Endothelial cell of umbilical vein (primary cell): ENCODE measurements at regions not wholly inside any gene's neighbourhood (a gene's known extent, or its start where the extent isn't known, plus 50 kb on each side); places are given as distances from the start of the nearest gene placed in this dataset.

Experiments used
- BruUV-seq: library from RNA; stranded (reverse); fragments of 400-500 nt; replicated peaks from 2 replicates; lab custom pipeline; 2021; lab: Mats Ljungman, UMichigan
- CTCF ChIA-PET: fragments of 300-600, 350-600 bp; sonication (Branson Sonifier 250); formaldehyde crosslinking; loops from one replicate; lab custom pipeline; 2021; ENCODE audit warnings: antibody characterized with exemption, inconsistent platforms; lab: Charles Lee
- POLR2A ChIA-PET: fragments of 300-600, 350-600 bp; sonication (Branson Sonifier 250); formaldehyde crosslinking; loops from one replicate; lab custom pipeline; 2021; ENCODE audit warnings: antibody characterized with exemption, inconsistent platforms; lab: Charles Lee
- DNase-seq: peaks from one replicate; pipeline ENCODE4 v3.0.0-alpha.2; 2011; ENCODE audit warnings: low read depth, low spot score
- FAIRE-seq: peaks from 2 replicates; lab custom pipeline; 2011; peaks lifted over from hg19 to GRCh38; lab: Jason Lieb, UNC
- H2AFZ ChIP-seq: 2 replicates; pipeline ENCODE4 v1.6.0; 2012; ENCODE audit warnings: low read depth, low read length, control low read depth, inconsistent platforms
- H3K27ac ChIP-seq: 2 replicates; pipeline ENCODE4 v1.5.1; 2011; ENCODE audit warnings: low read depth, mild to moderate bottlenecking, control low read depth, low read length, moderate library complexity; ENCODE audit not compliant: insufficient read depth
- H3K27me3 ChIP-seq, 2 experiments: 2 replicates each; pipeline versions ENCODE4 v1.6.0 to v1.6.1; 2011; ENCODE audit warnings: low read length in 2 of 2, mixed read lengths in 1 of 2; ENCODE audit not compliant: control insufficient read depth in 2 of 2, insufficient read depth in 2 of 2
- H3K36me3 ChIP-seq, 2 experiments: 2 replicates in 1 of 2; 3 replicates in 1 of 2; pipeline ENCODE4 v1.5.1; 2011; ENCODE audit warnings: low read length in 2 of 2, mild to moderate bottlenecking in 1 of 2, moderate library complexity in 1 of 2; ENCODE audit not compliant: control insufficient read depth in 2 of 2, insufficient read depth in 2 of 2; ENCODE audit errors: extremely low read depth in 1 of 2
- H3K4me1 ChIP-seq: 3 replicates; pipeline ENCODE4 v1.5.1; 2011; ENCODE audit warnings: mild to moderate bottlenecking, low read length; ENCODE audit not compliant: control insufficient read depth, insufficient read depth; ENCODE audit errors: extremely low read depth
- H3K4me2 ChIP-seq: 2 replicates; pipeline ENCODE4 v1.6.1; 2011; ENCODE audit warnings: low read length, control low read depth, mixed read lengths; ENCODE audit not compliant: insufficient read depth
- H3K4me3 ChIP-seq, 3 experiments: fragments of 200-600 bp in 1 of 3; sonication (generic), shearing (Covaris generic) in 1 of 3; replicated peaks in 1 of 3; 2 replicates each; pipeline ENCODE4 v1.5.1; 2011 to 2016; ENCODE audit warnings: control low read depth in 3 of 3, low read length in 3 of 3, mild to moderate bottlenecking in 2 of 3, inconsistent platforms in 1 of 3, low read depth in 1 of 3, moderate library complexity in 1 of 3; ENCODE audit not compliant: insufficient read depth in 1 of 3
- H3K79me2 ChIP-seq: 2 replicates; pipeline ENCODE4 v1.6.0; 2012; ENCODE audit warnings: low read length, inconsistent platforms; ENCODE audit not compliant: control insufficient read depth, insufficient read depth
- H3K9ac ChIP-seq: replicated peaks from 2 replicates; pipeline ENCODE3; 2011; ENCODE audit warnings: low read length, control low read depth; ENCODE audit not compliant: insufficient read depth; ENCODE audit errors: extremely low read depth
- H3K9me1 ChIP-seq: replicated peaks from 3 replicates; pipeline ENCODE4 v1.6.0; 2011; ENCODE audit warnings: mild to moderate bottlenecking, low read length; ENCODE audit not compliant: control insufficient read depth, insufficient read depth; ENCODE audit errors: extremely low read depth
- H3K9me3 ChIP-seq: replicated peaks from 2 replicates; pipeline ENCODE4 v1.5.1; 2012; ENCODE audit warnings: low read length, inconsistent platforms; ENCODE audit not compliant: control insufficient read depth, insufficient read depth
- H4K20me1 ChIP-seq: replicated peaks from 2 replicates; pipeline ENCODE3; 2011; ENCODE audit warnings: mild to moderate bottlenecking, low read length; ENCODE audit not compliant: control insufficient read depth, insufficient read depth; ENCODE audit errors: extremely low read depth
- EZH2 ChIP-seq: IDR thresholded peaks from 2 replicates; pipeline ENCODE4 v1.6.1; 2012; ENCODE audit warnings: borderline replicate concordance, low read depth, mild to moderate bottlenecking, moderate library complexity, low read length, inconsistent platforms; ENCODE audit not compliant: severe bottlenecking
- FOS ChIP-seq: IDR thresholded peaks from 2 replicates; pipeline ENCODE4 v1.6.1; 2011; ENCODE audit warnings: mild to moderate bottlenecking, low read length, moderate library complexity, borderline replicate concordance; ENCODE audit not compliant: insufficient read depth
- JUN ChIP-seq: IDR thresholded peaks from 2 replicates; pipeline ENCODE4 v1.6.1; 2011; ENCODE audit warnings: borderline replicate concordance, low read depth; ENCODE audit not compliant: insufficient read length, insufficient read depth
- MYC ChIP-seq: IDR thresholded peaks from one replicate; pipeline ENCODE4 v1.6.1; 2011; ENCODE audit warnings: mild to moderate bottlenecking, low read depth, low read length
- POLR2A ChIP-seq: IDR thresholded peaks from 2 replicates; pipeline ENCODE4 v1.6.1; 2012; ENCODE audit warnings: low read depth, mild to moderate bottlenecking, control low read depth, low read length
- POLR2AphosphoS5 ChIP-seq: IDR thresholded peaks from 2 replicates; pipeline ENCODE4 v1.6.1; 2012; ENCODE audit warnings: low read depth, mild to moderate bottlenecking, control low read depth, low read length, moderate library complexity; ENCODE audit not compliant: insufficient read depth
- dilution Hi-C: fragments of 300-500 bp; cut with MboI; formaldehyde crosslinking; loops from one replicate; pipeline ENCODE4 v1.15.0; 2019; ENCODE audit warnings: low sequenced_read_pairs; ENCODE audit not compliant: extremely low pct_ligation_motif_present
- intact Hi-C: fragments of 100-400 bp; cut with micrococcal nuclease; formaldehyde crosslinking; loops from one replicate; pipeline ENCODE4 v1.10.0; 2022
- TF ChIP-seq, protein P1 (sequence below), 2 donors: IDR thresholded peaks; 1 replicate in 1 of 2; 2 replicates in 1 of 2; pipeline ENCODE4 v1.5.1; 2011; ENCODE audit warnings: low read length in 2 of 2, mild to moderate bottlenecking in 2 of 2, moderate library complexity in 2 of 2, control low read depth in 1 of 2, inconsistent platforms in 1 of 2, low read depth in 1 of 2; ENCODE audit not compliant: insufficient read depth in 1 of 2; ENCODE audit errors: extremely low read depth in 1 of 2
- TF ChIP-seq, protein P2 (sequence below): IDR thresholded peaks from 2 replicates; pipeline ENCODE4 v1.6.1; 2011; ENCODE audit not compliant: insufficient read depth, insufficient read length

DNA sequence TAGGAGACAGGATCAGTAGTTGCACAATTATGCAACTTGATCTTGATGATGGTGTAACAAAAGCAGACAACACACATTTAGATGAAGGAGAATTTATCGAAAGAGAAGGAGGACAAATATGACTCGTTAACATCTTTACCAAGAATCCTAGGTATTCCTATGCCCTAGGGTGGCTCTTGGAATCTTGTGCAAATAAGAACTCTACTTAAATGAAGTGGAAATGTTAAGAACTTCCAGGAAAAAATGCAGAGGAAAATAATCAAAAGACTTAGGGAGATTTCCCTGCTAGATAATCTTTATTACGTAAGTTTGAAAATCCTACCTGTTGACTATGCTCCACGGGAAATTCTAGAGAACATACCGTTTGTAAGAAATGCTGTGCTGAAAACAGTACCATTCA, 485.4 kb downstream of the POM121L12 start:
- no peaks in the 10 kb centered on the region for H3K27me3 ChIP-seq
- ChIA-PET CTCF (no interaction called here), POLR2A (no interaction called here)
- H3K79me2 ChIP-seq = no peaks in the 10 kb centered on the region
- DNase-seq = no peak
- no peaks in the 10 kb centered on the region for H4K20me1 ChIP-seq
- no peaks in the 10 kb centered on the region for H3K9me1 ChIP-seq
- TF ChIP-seq POLR2AphosphoS5 (no peak), POLR2A (no peak), FOS (no peak), EZH2 (no peak), JUN (no peak), MYC (no peak)
- TF ChIP-seq, protein P1, sequence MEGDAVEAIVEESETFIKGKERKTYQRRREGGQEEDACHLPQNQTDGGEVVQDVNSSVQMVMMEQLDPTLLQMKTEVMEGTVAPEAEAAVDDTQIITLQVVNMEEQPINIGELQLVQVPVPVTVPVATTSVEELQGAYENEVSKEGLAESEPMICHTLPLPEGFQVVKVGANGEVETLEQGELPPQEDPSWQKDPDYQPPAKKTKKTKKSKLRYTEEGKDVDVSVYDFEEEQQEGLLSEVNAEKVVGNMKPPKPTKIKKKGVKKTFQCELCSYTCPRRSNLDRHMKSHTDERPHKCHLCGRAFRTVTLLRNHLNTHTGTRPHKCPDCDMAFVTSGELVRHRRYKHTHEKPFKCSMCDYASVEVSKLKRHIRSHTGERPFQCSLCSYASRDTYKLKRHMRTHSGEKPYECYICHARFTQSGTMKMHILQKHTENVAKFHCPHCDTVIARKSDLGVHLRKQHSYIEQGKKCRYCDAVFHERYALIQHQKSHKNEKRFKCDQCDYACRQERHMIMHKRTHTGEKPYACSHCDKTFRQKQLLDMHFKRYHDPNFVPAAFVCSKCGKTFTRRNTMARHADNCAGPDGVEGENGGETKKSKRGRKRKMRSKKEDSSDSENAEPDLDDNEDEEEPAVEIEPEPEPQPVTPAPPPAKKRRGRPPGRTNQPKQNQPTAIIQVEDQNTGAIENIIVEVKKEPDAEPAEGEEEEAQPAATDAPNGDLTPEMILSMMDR (IDR thresholded peaks at IDR 0.05; ENCODE audit: extremely low read depth in 1 of 2, insufficient read depth in 1 of 2, low read depth in 1 of 2, low read length in 2 of 2) = no peak
- TF ChIP-seq, protein P2, sequence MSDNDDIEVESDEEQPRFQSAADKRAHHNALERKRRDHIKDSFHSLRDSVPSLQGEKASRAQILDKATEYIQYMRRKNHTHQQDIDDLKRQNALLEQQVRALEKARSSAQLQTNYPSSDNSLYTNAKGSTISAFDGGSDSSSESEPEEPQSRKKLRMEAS = no peak
- BruUV-seq = no TSS peak
- H3K9ac ChIP-seq = no peak overlapping the region
- H3K4me1 ChIP-seq = no peaks in the 10 kb centered on the region
- FAIRE-seq = no peak
- no peaks in the 10 kb centered on the region for H3K9me3 ChIP-seq
- dilution Hi-C loops (no loop called here), intact Hi-C loops (no loop called here)
- H3K27ac ChIP-seq = no peak overlapping the region
- no peaks in the 10 kb centered on the region for H3K36me3 ChIP-seq
- no peak overlapping the region for H3K4me3 ChIP-seq
- H2AFZ ChIP-seq = no peak overlapping the region
- H3K4me2 ChIP-seq = no peak overlapping the region
